ENCODE measurements at regions not wholly inside any gene's neighbourhood (a gene's known extent, or its start where the extent isn't known, plus 50 kb on each side); places are given as distances from the start of the nearest gene placed in this dataset.

GRCh38 chr9:73011181-73011750 lies 58.4 kb upstream of the ALDH1A1 start:
- no peak for ATAC-seq

- no peak for ATAC-seq
Measured at GRCh38 chr9:73009649-73010288, 56.9 kb upstream of the ALDH1A1 start.

GRCh38 chr9:73007966-73008672 lies 55.3 kb upstream of the ALDH1A1 start:
- ATAC-seq, result no peak

- ATAC-seq, result no peak
Measured at GRCh38 chr9:73006986-73007385, 54.1 kb upstream of the ALDH1A1 start.

Measured in activated CD4-positive, CD25-positive, alpha-beta regulatory T cell treated with anti-CD3 and anti-CD28 coated beads, Interleukin-2, amount 50 U/mL, for 24 hours (primary cell).